ENCODE measurements at regions not wholly inside any gene's neighbourhood (a gene's known extent, or its start where the extent isn't known, plus 50 kb on each side); places are given as distances from the start of the nearest gene placed in this dataset.

GRCh38 chr3:71849681-71850080, 64.7 kb upstream of the PROK2 start:
- FAIRE-seq (no peak), DNase-seq (ENCODE audit: insufficient read length, low spot score) (no peak)

GRCh38 chr3:71847794-71848193, 62.8 kb upstream of the PROK2 start:
- DNase-seq (ENCODE audit: insufficient read length, low spot score) = no peak
- no peak for TF ChIP-seq PAX5 (IDR thresholded peaks at IDR 0.05; ENCODE audit: insufficient read depth, low read length, severe bottlenecking)
- no peak for TF ChIP-seq SPI1 (IDR thresholded peaks at IDR 0.05; ENCODE audit: low read depth, low read length)
- TF ChIP-seq POU2F2 (IDR thresholded peaks at IDR 0.05; ENCODE audit: low read depth, low read length) = no peak
- no peak for TF ChIP-seq POLR2AphosphoS5 (IDR thresholded peaks at IDR 0.05; ENCODE audit: low read depth, low read length)
- no peak for TF ChIP-seq POLR2A (IDR thresholded peaks at IDR 0.05; ENCODE audit: low read depth, low read length)
- TF ChIP-seq TAF1 (IDR thresholded peaks at IDR 0.05; ENCODE audit: low read depth, low read length) = no peak
- FAIRE-seq = no peak

More at GRCh38 chr3:71849681-71850080, 64.7 kb upstream of the PROK2 start:
- TF ChIP-seq TAF1 (IDR thresholded peaks at IDR 0.05; ENCODE audit: low read depth, low read length) (no peak), POU2F2 (IDR thresholded peaks at IDR 0.05; ENCODE audit: low read depth, low read length) (no peak), POLR2A (IDR thresholded peaks at IDR 0.05; ENCODE audit: low read depth, low read length) (no peak), POLR2AphosphoS5 (IDR thresholded peaks at IDR 0.05; ENCODE audit: low read depth, low read length) (no peak), SPI1 (IDR thresholded peaks at IDR 0.05; ENCODE audit: low read depth, low read length) (no peak), PAX5 (IDR thresholded peaks at IDR 0.05; ENCODE audit: insufficient read depth, low read length, severe bottlenecking) (no peak)

GRCh38 chr3:71846185-71846584, 61.2 kb upstream of the PROK2 start:
- FAIRE-seq (no peak), DNase-seq (ENCODE audit: insufficient read length, low spot score) (no peak)
- no peak for TF ChIP-seq TAF1 (IDR thresholded peaks at IDR 0.05; ENCODE audit: low read depth, low read length)
- TF ChIP-seq POU2F2 (IDR thresholded peaks at IDR 0.05; ENCODE audit: low read depth, low read length) = no peak
- TF ChIP-seq POLR2A (IDR thresholded peaks at IDR 0.05; ENCODE audit: low read depth, low read length) = no peak
- TF ChIP-seq POLR2AphosphoS5 (IDR thresholded peaks at IDR 0.05; ENCODE audit: low read depth, low read length) = no peak
- no peak for TF ChIP-seq PAX5 (IDR thresholded peaks at IDR 0.05; ENCODE audit: insufficient read depth, low read length, severe bottlenecking)
- TF ChIP-seq SPI1 (IDR thresholded peaks at IDR 0.05; ENCODE audit: low read depth, low read length) = no peak

- TF ChIP-seq TAF1 (IDR thresholded peaks at IDR 0.05; ENCODE audit: low read depth, low read length) (no peak), POU2F2 (IDR thresholded peaks at IDR 0.05; ENCODE audit: low read depth, low read length) (no peak)
- no peak for FAIRE-seq
Measured at GRCh38 chr3:71843071-71843470, 58.1 kb upstream of the PROK2 start.

DNA sequence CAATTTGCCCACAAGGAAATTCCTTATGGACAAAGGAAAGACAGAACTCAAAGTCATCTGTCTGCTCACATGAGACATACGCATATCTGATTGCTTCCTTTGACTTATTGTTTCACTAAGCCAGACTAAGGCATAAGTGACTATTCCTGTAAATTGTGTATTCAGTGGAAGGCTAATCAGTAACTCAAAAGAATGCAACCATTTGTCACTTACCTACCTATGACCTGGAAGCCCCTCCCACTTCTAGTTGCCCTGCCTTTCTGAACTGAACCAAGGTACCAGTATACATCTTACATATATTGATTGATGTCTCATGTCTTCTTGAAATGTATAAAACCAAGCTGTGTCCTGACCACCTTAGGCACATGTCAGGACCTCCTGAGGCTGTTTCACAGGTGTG, 53.5 kb upstream of the PROK2 start:
- no peak for FAIRE-seq
- DNase-seq (ENCODE audit: insufficient read length, low spot score) = no peak
- TF ChIP-seq POLR2AphosphoS5 (IDR thresholded peaks at IDR 0.05; ENCODE audit: low read depth, low read length) (no peak), PAX5 (IDR thresholded peaks at IDR 0.05; ENCODE audit: insufficient read depth, low read length, severe bottlenecking) (no peak), TAF1 (IDR thresholded peaks at IDR 0.05; ENCODE audit: low read depth, low read length) (no peak), SPI1 (IDR thresholded peaks at IDR 0.05; ENCODE audit: low read depth, low read length) (no peak), POLR2A (IDR thresholded peaks at IDR 0.05; ENCODE audit: low read depth, low read length) (no peak), POU2F2 (IDR thresholded peaks at IDR 0.05; ENCODE audit: low read depth, low read length) (no peak)

More at GRCh38 chr3:71843071-71843470, 58.1 kb upstream of the PROK2 start:
- no peak for DNase-seq (ENCODE audit: insufficient read length, low spot score)

Measured in GM12891 (cell line).